ENCODE measurements at regions not wholly inside any gene's neighbourhood (a gene's known extent, or its start where the extent isn't known, plus 50 kb on each side); places are given as distances from the start of the nearest gene placed in this dataset.

GRCh38 chr5:89929173-89929572 is 480.4 kb downstream of the CETN3 start:
- TF ChIP-seq POLR2AphosphoS5 (IDR thresholded peaks at IDR 0.05; ENCODE audit: low read depth) = no peak
- TF ChIP-seq CTCF (IDR thresholded peaks at IDR 0.05; ENCODE audit: insufficient read depth, low read length) = no peak
